CD4-positive, alpha-beta memory T cell (primary cell): ENCODE measurements at regions not wholly inside any gene's neighbourhood (a gene's known extent, or its start where the extent isn't known, plus 50 kb on each side); places are given as distances from the start of the nearest gene placed in this dataset.

Source experiments
- CTCF ChIA-PET: fragments of 350-600 bp; sonication (Branson Sonifier 250); formaldehyde crosslinking; loops from one replicate; lab custom pipeline; 2021; ENCODE audit warnings: inconsistent platforms; ENCODE audit not compliant: partially characterized antibody; lab: Charles Lee
- POLR2A ChIA-PET: fragments of 350-600 bp; sonication (Branson Sonifier 250); formaldehyde crosslinking; loops from one replicate; lab custom pipeline; 2021; ENCODE audit not compliant: partially characterized antibody; lab: Charles Lee
- DNase-seq, 5 donors: peaks; one replicate each; pipeline versions ENCODE4 v3.0.0 to v3.0.0-alpha.2; 2020 to 2022; ENCODE audit warnings: mixed read lengths in 1 of 5
- H3K27ac ChIP-seq: one replicate; pipeline ENCODE4 v1.7.0; 2013; ENCODE audit warnings: low read depth, low read length
- H3K27me3 ChIP-seq: 2 replicates; pipeline ENCODE4 v1.7.0; 2013; ENCODE audit warnings: mild to moderate bottlenecking, low read length, moderate library complexity; ENCODE audit not compliant: insufficient read depth
- H3K36me3 ChIP-seq: 2 replicates; pipeline ENCODE4 v1.7.0; 2013; ENCODE audit warnings: mild to moderate bottlenecking, low read length, moderate library complexity; ENCODE audit not compliant: insufficient read depth
- H3K4me1 ChIP-seq: 2 replicates; pipeline ENCODE4 v1.7.0; 2013; ENCODE audit warnings: mild to moderate bottlenecking, low read length, moderate library complexity; ENCODE audit not compliant: insufficient read depth
- H3K4me3 ChIP-seq, 2 donors: one replicate each; pipeline ENCODE4 v1.7.0; 2013; ENCODE audit warnings: low read length in 2 of 2, mild to moderate bottlenecking in 1 of 2
- H3K9me3 ChIP-seq, 2 donors: one replicate each; pipeline ENCODE4 v1.7.0; 2013; ENCODE audit warnings: low read length in 2 of 2, control low read depth in 1 of 2; ENCODE audit not compliant: control insufficient read depth in 1 of 2
- H3K27ac Mint-ChIP-seq, 7 donors: one replicate each; pipeline ENCODE4 v1.8.0; 2020 to 2021; ENCODE audit warnings: mixed read lengths in 7 of 7, mild to moderate bottlenecking in 6 of 7, inconsistent platforms in 3 of 7, moderate library complexity in 3 of 7
- H3K27me3 Mint-ChIP-seq, 2 donors: one replicate each; pipeline ENCODE4 v1.8.0; 2020 to 2021; ENCODE audit warnings: mixed read lengths in 2 of 2
- H3K36me3 Mint-ChIP-seq, 2 donors: one replicate each; pipeline ENCODE4 v1.8.0; 2020 to 2021; ENCODE audit warnings: mixed read lengths in 2 of 2, inconsistent platforms in 1 of 2, mild to moderate bottlenecking in 1 of 2
- H3K4me1 Mint-ChIP-seq, 4 donors: one replicate each; pipeline ENCODE4 v1.8.0; 2020 to 2021; ENCODE audit warnings: mixed read lengths in 4 of 4, mild to moderate bottlenecking in 1 of 4
- H3K4me3 Mint-ChIP-seq, 8 donors: one replicate each; pipeline ENCODE4 v1.8.0; 2020 to 2021; ENCODE audit warnings: mixed read lengths in 8 of 8, mild to moderate bottlenecking in 7 of 8, moderate library complexity in 6 of 8, inconsistent platforms in 3 of 8
- H3K9me3 Mint-ChIP-seq, 8 donors: one replicate each; pipeline ENCODE4 v1.8.0; 2020 to 2021; ENCODE audit warnings: mixed read lengths in 8 of 8, mild to moderate bottlenecking in 5 of 8, inconsistent platforms in 3 of 8, moderate library complexity in 1 of 8
- intact Hi-C: fragments of 100-400 bp; cut with micrococcal nuclease; formaldehyde crosslinking; loops from one replicate; pipeline ENCODE4 v1.15.1; 2023

DNA sequence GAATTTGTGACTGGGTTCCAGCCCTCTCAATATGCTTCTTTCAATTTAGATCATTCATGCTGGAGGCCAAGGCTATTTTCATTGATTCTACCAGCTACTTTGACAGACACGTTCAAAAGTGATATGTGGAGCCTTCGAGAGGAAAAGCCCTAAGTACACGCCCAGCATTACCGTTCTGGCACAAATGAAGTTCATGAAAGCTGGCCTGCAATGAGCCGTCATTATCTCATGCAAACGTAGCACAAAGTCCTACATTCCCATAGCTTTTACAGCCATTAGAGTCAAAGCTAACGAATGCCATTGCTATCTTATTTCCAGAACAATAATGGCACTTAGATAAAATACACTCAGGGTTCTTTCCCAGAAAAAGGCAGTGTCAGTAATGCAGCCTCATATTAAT is 1237.6 kb downstream of the EFNB2 start:
- no peaks in the 10 kb centered on the region for H3K36me3 ChIP-seq
- H3K27me3 ChIP-seq, result no peaks in the 10 kb centered on the region
- no peak overlapping the region for H3K27ac Mint-ChIP-seq
- H3K4me1 ChIP-seq, result no peaks in the 10 kb centered on the region
- peaks cover 0 to 6% (median 0%) of the 10 kb centered on the region in 8 donors for H3K9me3 Mint-ChIP-seq
- H3K4me3 ChIP-seq, result no peak overlapping the region
- no peak overlapping the region for H3K4me3 Mint-ChIP-seq
- H3K4me1 Mint-ChIP-seq, result no peaks in the 10 kb centered on the region
- no peak overlapping the region for H3K27ac ChIP-seq
- no peaks in the 10 kb centered on the region for H3K27me3 Mint-ChIP-seq
- POLR2A ChIA-PET, result no interaction called here
- DNase-seq, result no peak
- CTCF ChIA-PET, result no interaction called here
- H3K36me3 Mint-ChIP-seq, result no peaks in the 10 kb centered on the region
- intact Hi-C loops, result no loop called here
- H3K9me3 ChIP-seq, result no peaks in the 10 kb centered on the region

DNA sequence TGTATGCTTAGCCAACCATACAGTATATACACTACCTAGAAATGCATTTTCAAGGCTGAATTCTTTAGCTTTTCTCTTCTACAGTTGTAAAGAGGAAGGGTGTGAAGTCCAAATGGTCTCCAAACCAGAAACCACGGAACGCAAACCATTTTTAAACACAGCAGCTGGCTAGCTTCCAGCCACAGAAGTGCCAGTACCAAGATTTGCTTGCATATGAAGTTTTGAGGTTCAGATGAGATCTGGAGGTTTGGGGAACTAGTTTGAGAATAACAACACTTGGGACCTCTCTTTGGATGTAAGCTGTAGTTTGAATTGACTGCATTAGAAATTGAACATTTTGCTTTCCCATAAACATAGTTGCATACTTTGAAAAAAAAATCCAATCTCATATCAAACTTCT is 1243.5 kb downstream of the EFNB2 start:
- Mint-ChIP-seq H3K36me3 (no peaks in the 10 kb centered on the region), H3K4me1 (no peaks in the 10 kb centered on the region), H3K9me3 (peaks cover 0 to 7% (median under 1%) of the 10 kb centered on the region in 8 donors), H3K4me3 (no peak overlapping the region), H3K27me3 (peaks cover 0 to 4% of the 10 kb centered on the region in 2 donors), H3K27ac (no peak overlapping the region)
- H3K4me1 ChIP-seq, result no peaks in the 10 kb centered on the region
- H3K27me3 ChIP-seq, result no peaks in the 10 kb centered on the region
- H3K4me3 ChIP-seq, result no peak overlapping the region
- H3K27ac ChIP-seq, result no peak overlapping the region
- H3K36me3 ChIP-seq, result no peaks in the 10 kb centered on the region
- POLR2A ChIA-PET, result no interaction called here
- CTCF ChIA-PET, result no interaction called here
- intact Hi-C loops, result no loop called here
- no peaks in the 10 kb centered on the region for H3K9me3 ChIP-seq
- no peak for DNase-seq

DNA sequence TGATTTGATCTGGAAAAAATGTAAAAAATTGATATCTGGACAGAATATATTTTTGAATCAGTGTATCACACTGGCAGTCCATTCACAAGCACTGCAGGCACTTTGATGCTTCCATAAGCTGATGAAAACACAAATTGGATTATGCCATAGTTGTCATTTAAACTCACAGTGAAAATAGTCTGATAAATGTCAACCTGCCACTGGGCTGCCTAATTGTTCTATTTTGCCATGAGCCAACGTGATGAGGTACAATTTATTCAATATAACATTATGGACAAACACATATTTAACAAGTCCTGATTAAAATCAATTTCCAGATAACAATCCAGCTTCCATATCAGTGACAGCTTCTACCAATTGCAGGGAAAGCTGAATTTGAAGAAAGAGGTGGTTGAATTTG is 1244.9 kb downstream of the EFNB2 start:
- Mint-ChIP-seq H3K9me3 (peaks cover 0 to 6% (median 0%) of the 10 kb centered on the region in 8 donors), H3K4me1 (no peaks in the 10 kb centered on the region), H3K36me3 (no peaks in the 10 kb centered on the region), H3K27ac (no peak overlapping the region), H3K27me3 (peaks cover 0 to 4% of the 10 kb centered on the region in 2 donors), H3K4me3 (no peak overlapping the region)
- intact Hi-C loops, result no loop called here
- H3K9me3 ChIP-seq, result no peaks in the 10 kb centered on the region
- no peak overlapping the region for H3K4me3 ChIP-seq
- ChIA-PET CTCF (no interaction called here), POLR2A (no interaction called here)
- no peaks in the 10 kb centered on the region for H3K4me1 ChIP-seq
- DNase-seq, result no peak
- H3K36me3 ChIP-seq, result no peaks in the 10 kb centered on the region
- no peak overlapping the region for H3K27ac ChIP-seq
- no peaks in the 10 kb centered on the region for H3K27me3 ChIP-seq

DNA sequence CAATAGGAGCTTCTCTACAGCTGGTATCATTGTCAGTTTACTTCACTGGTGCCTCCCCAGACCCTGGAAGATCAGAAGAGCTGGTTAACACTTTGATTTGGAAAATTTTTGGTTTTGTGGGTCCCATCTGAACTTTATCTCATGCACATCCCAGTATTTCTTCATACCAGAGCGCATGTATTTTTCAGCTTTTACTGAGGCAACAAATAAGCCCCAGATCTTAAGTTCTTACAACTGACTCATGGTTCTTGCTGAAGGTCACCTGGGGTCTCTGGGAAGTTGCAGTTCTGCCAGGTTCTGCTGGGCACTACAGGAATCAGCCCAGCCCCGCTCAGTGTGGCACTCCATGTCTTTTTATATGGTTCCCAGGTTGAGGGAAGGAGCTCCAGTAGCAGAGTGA is 1249.9 kb downstream of the EFNB2 start:
- Mint-ChIP-seq H3K9me3 (peaks cover 0 to 3% (median 0%) of the 10 kb centered on the region in 8 donors), H3K4me1 (no peaks in the 10 kb centered on the region), H3K36me3 (no peaks in the 10 kb centered on the region), H3K27me3 (peaks cover 1 to 4% of the 10 kb centered on the region in 2 donors), H3K4me3 (no peak overlapping the region), H3K27ac (no peak overlapping the region)
- intact Hi-C loops, result no loop called here
- no peak overlapping the region for H3K27ac ChIP-seq
- no peak for DNase-seq
- no peaks in the 10 kb centered on the region for H3K9me3 ChIP-seq
- H3K4me3 ChIP-seq, result no peak overlapping the region
- H3K4me1 ChIP-seq, result no peaks in the 10 kb centered on the region
- H3K36me3 ChIP-seq, result no peaks in the 10 kb centered on the region
- no peaks in the 10 kb centered on the region for H3K27me3 ChIP-seq
- ChIA-PET POLR2A (no interaction called here), CTCF (interaction anchor here (1.5 kb wide), 1 partner anchor 12 kb away, joined by 3 read pairs; no protein-coding TSS in a partner anchor)

DNA sequence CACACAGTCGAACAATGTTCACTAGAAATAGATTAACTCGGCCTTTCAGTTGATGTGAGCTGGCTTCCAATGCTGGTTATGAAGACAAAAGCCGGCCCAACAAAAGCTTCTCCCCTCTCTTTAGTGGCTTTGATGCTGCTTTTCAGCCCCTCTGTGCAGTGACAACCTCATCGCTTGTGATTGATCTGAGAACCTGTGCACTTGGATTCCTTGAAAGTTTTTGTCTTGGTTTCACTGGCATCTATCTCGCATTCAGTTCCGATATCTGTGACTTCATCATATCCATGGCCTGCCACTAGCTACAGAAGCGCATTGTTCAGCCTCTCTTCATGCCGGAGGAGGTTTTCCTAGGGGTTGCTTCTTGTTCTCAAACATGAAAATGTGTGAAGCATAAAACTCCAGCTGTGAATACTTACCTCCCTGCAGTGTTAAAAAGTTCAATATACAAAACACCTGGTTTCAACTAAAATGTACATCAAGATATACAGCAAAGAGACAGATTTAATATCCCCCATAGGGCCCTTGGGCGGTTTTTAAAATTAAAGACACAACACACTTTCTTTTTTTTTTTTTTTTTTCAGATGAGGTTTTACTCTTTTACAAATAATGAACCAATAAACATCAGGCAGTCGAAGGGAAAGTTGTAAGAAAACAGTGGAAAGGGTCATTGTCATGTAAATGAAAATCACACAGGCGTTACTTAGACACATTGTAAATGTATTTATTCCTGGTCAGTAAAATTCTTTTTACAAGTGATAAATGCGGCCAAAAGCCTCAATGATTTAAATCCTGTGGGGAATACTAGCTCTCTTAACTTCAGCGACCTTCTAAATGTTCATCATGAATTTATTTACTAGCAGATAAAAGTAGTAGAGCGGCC is 1252.8 kb downstream of the EFNB2 start:
- Mint-ChIP-seq H3K9me3 (peaks cover 0 to 3% (median 0%) of the 10 kb centered on the region in 8 donors), H3K27ac (no peak overlapping the region), H3K36me3 (no peaks in the 10 kb centered on the region), H3K27me3 (peaks cover 1 to 3% of the 10 kb centered on the region in 2 donors), H3K4me1 (no peaks in the 10 kb centered on the region), H3K4me3 (no peak overlapping the region)
- Histone ChIP-seq H3K4me1 (no peaks in the 10 kb centered on the region), H3K9me3 (no peaks in the 10 kb centered on the region), H3K4me3 (no peak overlapping the region), H3K27ac (no peak overlapping the region), H3K36me3 (no peaks in the 10 kb centered on the region), H3K27me3 (no peaks in the 10 kb centered on the region)
- no peak for DNase-seq
- CTCF ChIA-PET, result no interaction called here
- intact Hi-C loops, result no loop called here
- POLR2A ChIA-PET, result no interaction called here

DNA sequence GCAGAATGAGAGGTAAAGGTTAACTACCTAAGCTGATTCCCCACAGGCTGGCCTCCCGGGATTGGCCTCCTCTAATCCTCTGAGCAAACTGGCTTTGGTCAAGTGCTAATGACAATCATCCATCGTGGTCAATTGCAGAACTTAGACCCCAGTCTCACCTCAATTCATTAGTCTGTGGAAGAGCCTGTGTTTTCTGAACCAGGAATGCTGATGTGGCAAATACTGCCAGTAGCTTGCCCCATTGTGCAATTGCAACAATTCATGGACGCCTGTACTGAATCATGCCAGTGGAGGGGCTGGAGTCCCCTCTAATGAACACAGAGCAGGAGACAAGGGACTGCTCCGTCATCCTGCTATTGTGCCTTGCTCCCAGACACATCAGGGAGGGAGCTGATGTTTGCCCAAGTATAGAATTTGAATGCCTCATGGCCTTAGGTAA is 1256.5 kb downstream of the EFNB2 start:
- no peak overlapping the region for H3K27ac Mint-ChIP-seq
- Histone ChIP-seq H3K27ac (no peak overlapping the region), H3K36me3 (no peaks in the 10 kb centered on the region), H3K27me3 (no peaks in the 10 kb centered on the region), H3K4me1 (no peaks in the 10 kb centered on the region), H3K4me3 (no peak overlapping the region), H3K9me3 (no peaks in the 10 kb centered on the region)
- intact Hi-C loops, result no loop called here
- CTCF ChIA-PET, result no interaction called here
- no peak for DNase-seq
- no peaks in the 10 kb centered on the region for H3K9me3 Mint-ChIP-seq
- H3K36me3 Mint-ChIP-seq, result no peaks in the 10 kb centered on the region
- H3K4me1 Mint-ChIP-seq, result no peaks in the 10 kb centered on the region
- POLR2A ChIA-PET, result no interaction called here
- peaks cover 0 to 1% of the 10 kb centered on the region in 2 donors for H3K27me3 Mint-ChIP-seq
- no peak overlapping the region for H3K4me3 Mint-ChIP-seq

DNA sequence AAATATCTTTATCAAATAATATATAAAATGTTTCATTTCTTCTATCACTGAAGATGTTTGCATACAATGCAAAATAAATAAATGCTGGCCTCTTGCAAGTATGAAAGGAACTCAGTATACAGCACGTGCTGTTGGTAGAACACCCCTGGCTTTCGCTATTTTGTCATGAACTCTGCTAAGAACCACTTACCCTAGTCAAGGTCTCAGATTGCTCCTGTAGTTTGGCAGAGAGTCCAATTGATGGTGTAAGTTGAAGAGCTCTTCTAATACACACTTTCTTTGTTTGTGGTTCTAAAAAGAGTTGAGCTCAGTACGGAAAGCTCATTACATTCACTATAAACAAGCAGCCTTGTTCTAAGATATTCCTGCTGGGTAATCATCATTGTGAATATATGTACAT is 1258.9 kb downstream of the EFNB2 start:
- DNase-seq, result no peak
- CTCF ChIA-PET, result no interaction called here
- no peak overlapping the region for H3K4me3 Mint-ChIP-seq
- no peak overlapping the region for H3K27ac Mint-ChIP-seq
- H3K4me1 Mint-ChIP-seq, result no peaks in the 10 kb centered on the region
- H3K27me3 ChIP-seq, result no peaks in the 10 kb centered on the region
- H3K4me3 ChIP-seq, result no peak overlapping the region
- peaks cover 1 to 3% of the 10 kb centered on the region in 2 donors for H3K27me3 Mint-ChIP-seq
- H3K27ac ChIP-seq, result no peak overlapping the region
- H3K36me3 ChIP-seq, result no peaks in the 10 kb centered on the region
- no peaks in the 10 kb centered on the region for H3K4me1 ChIP-seq
- intact Hi-C loops, result no loop called here
- no peaks in the 10 kb centered on the region for H3K9me3 ChIP-seq
- POLR2A ChIA-PET, result no interaction called here
- H3K9me3 Mint-ChIP-seq, result no peaks in the 10 kb centered on the region
- no peaks in the 10 kb centered on the region for H3K36me3 Mint-ChIP-seq
